Astrocyte (in vitro differentiated cells and primary cell): ENCODE measurements at regions not wholly inside any gene's neighbourhood (a gene's known extent, or its start where the extent isn't known, plus 50 kb on each side); places are given as distances from the start of the nearest gene placed in this dataset.

Source experiments
- DNase-seq: peaks from one replicate; pipeline ENCODE4 v3.0.0-alpha.2; 2010; ENCODE audit warnings: low read depth
- FAIRE-seq: peaks from 2 replicates; lab custom pipeline; 2011; peaks lifted over from hg19 to GRCh38; lab: Jason Lieb, UNC
- H2AFZ ChIP-seq: 2 replicates; pipeline ENCODE4 v1.6.0; 2012; ENCODE audit warnings: low read depth, low read length, inconsistent platforms
- H3K27ac ChIP-seq: 2 replicates; pipeline ENCODE4 v1.5.1; 2011; ENCODE audit warnings: low read depth, low read length, inconsistent platforms
- H3K27me3 ChIP-seq: 2 replicates; pipeline ENCODE4 v1.6.0; 2011; ENCODE audit warnings: low read length, inconsistent platforms; ENCODE audit not compliant: insufficient read depth
- H3K36me3 ChIP-seq: 2 replicates; pipeline ENCODE4 v1.5.1; 2011; ENCODE audit warnings: low read length, inconsistent platforms; ENCODE audit not compliant: insufficient read depth
- H3K4me1 ChIP-seq: 2 replicates; pipeline ENCODE4 v1.5.1; 2011; ENCODE audit warnings: low read length, inconsistent platforms; ENCODE audit not compliant: insufficient read depth
- H3K4me2 ChIP-seq: 2 replicates; pipeline ENCODE4 v1.6.0; 2012; ENCODE audit warnings: low read length, inconsistent platforms
- H3K4me3 ChIP-seq: 2 replicates; pipeline ENCODE4 v1.5.1; 2011; ENCODE audit warnings: low read depth, mild to moderate bottlenecking, low read length, inconsistent platforms; ENCODE audit not compliant: insufficient read depth
- H3K79me2 ChIP-seq: 2 replicates; pipeline ENCODE4 v1.6.0; 2012; ENCODE audit warnings: mild to moderate bottlenecking, low read length, inconsistent platforms; ENCODE audit not compliant: insufficient read depth
- H3K9ac ChIP-seq: 2 replicates; pipeline ENCODE4 v1.6.0; 2012; ENCODE audit warnings: mild to moderate bottlenecking, low read length, inconsistent platforms
- H3K9me3 ChIP-seq: 2 replicates; pipeline ENCODE4 v1.5.1; 2012; ENCODE audit warnings: low read depth, mild to moderate bottlenecking, low read length, inconsistent platforms; ENCODE audit not compliant: insufficient read depth
- H4K20me1 ChIP-seq: 2 replicates; pipeline ENCODE4 v1.6.0; 2012; ENCODE audit warnings: low read length, inconsistent platforms; ENCODE audit not compliant: insufficient read depth
- H3K27ac Mint-ChIP-seq: one replicate; pipeline ENCODE4 v1.8.0; 2021; ENCODE audit warnings: mild to moderate bottlenecking, mixed read lengths; ENCODE audit not compliant: unreplicated experiment
- H3K27me3 Mint-ChIP-seq: one replicate; pipeline ENCODE4 v1.8.0; 2021; ENCODE audit warnings: low read depth, mixed read lengths; ENCODE audit not compliant: unreplicated experiment
- H3K36me3 Mint-ChIP-seq: one replicate; pipeline ENCODE4 v1.8.0; 2021; ENCODE audit warnings: low read depth, mixed read lengths; ENCODE audit not compliant: unreplicated experiment
- H3K4me1 Mint-ChIP-seq: one replicate; pipeline ENCODE4 v1.8.0; 2021; ENCODE audit warnings: low read depth, mixed read lengths; ENCODE audit not compliant: unreplicated experiment
- H3K4me3 Mint-ChIP-seq: one replicate; pipeline ENCODE4 v1.8.0; 2021; ENCODE audit warnings: mild to moderate bottlenecking, moderate library complexity, mixed read lengths; ENCODE audit not compliant: unreplicated experiment
- H3K9me3 Mint-ChIP-seq: one replicate; pipeline ENCODE4 v1.8.0; 2021; ENCODE audit warnings: mild to moderate bottlenecking, mixed read lengths; ENCODE audit not compliant: unreplicated experiment
- EZH2 ChIP-seq: IDR thresholded peaks from 2 replicates; pipeline ENCODE4 v1.6.1; 2012; ENCODE audit warnings: mild to moderate bottlenecking, low read length, inconsistent platforms; ENCODE audit not compliant: insufficient read depth
- TF ChIP-seq, protein P1 (sequence below): IDR thresholded peaks from 2 replicates; pipeline ENCODE4 v1.5.1; 2011; ENCODE audit warnings: low read depth, mild to moderate bottlenecking, inconsistent platforms, low read length, moderate library complexity; ENCODE audit not compliant: insufficient read depth

- peak overlapping the region; percentile 69 for H2AFZ ChIP-seq
- Mint-ChIP-seq H3K4me3 (no peak overlapping the region), H3K27me3 (peaks cover 5% of the 10 kb centered on the region), H3K9me3 (peaks cover 4% of the 10 kb centered on the region), H3K27ac (peak overlapping the region; percentile 92), H3K36me3 (no peaks in the 10 kb centered on the region), H3K4me1 (peaks cover 11% of the 10 kb centered on the region)
- TF ChIP-seq, protein P1, sequence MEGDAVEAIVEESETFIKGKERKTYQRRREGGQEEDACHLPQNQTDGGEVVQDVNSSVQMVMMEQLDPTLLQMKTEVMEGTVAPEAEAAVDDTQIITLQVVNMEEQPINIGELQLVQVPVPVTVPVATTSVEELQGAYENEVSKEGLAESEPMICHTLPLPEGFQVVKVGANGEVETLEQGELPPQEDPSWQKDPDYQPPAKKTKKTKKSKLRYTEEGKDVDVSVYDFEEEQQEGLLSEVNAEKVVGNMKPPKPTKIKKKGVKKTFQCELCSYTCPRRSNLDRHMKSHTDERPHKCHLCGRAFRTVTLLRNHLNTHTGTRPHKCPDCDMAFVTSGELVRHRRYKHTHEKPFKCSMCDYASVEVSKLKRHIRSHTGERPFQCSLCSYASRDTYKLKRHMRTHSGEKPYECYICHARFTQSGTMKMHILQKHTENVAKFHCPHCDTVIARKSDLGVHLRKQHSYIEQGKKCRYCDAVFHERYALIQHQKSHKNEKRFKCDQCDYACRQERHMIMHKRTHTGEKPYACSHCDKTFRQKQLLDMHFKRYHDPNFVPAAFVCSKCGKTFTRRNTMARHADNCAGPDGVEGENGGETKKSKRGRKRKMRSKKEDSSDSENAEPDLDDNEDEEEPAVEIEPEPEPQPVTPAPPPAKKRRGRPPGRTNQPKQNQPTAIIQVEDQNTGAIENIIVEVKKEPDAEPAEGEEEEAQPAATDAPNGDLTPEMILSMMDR, result no peak
- TF ChIP-seq EZH2, result no peak
- peak; percentile 49 for FAIRE-seq
- no peaks in the 10 kb centered on the region for H4K20me1 ChIP-seq
- no peaks in the 10 kb centered on the region for H3K79me2 ChIP-seq
- peaks cover 22% of the 10 kb centered on the region for H3K4me1 ChIP-seq
- H3K9ac ChIP-seq, result peak overlapping the region; percentile 85
- no peaks in the 10 kb centered on the region for H3K9me3 ChIP-seq
- H3K4me2 ChIP-seq, result peak overlapping the region; percentile 94
- DNase-seq, result peak; percentile 97
- H3K27ac ChIP-seq, result peak overlapping the region; percentile 31
- peak overlapping the region; percentile 66 for H3K4me3 ChIP-seq
- H3K36me3 ChIP-seq, result no peaks in the 10 kb centered on the region
- peaks cover 23% of the 10 kb centered on the region for H3K27me3 ChIP-seq
These were observed 184.8 kb upstream of the ZFHX3 start for GRCh38 chr16:73232555-73233328.

- no peaks in the 10 kb centered on the region for H3K9me3 ChIP-seq
- H3K27ac ChIP-seq, result peak overlapping the region; percentile 31
- peaks cover 3% of the 10 kb centered on the region for H3K27me3 Mint-ChIP-seq
- peaks cover 22% of the 10 kb centered on the region for H3K4me1 ChIP-seq
- H3K4me3 ChIP-seq, result peak overlapping the region; percentile 66
- peaks cover 11% of the 10 kb centered on the region for H3K4me1 Mint-ChIP-seq
- H3K79me2 ChIP-seq, result no peaks in the 10 kb centered on the region
- H3K4me3 Mint-ChIP-seq, result no peak overlapping the region
- peaks cover 4% of the 10 kb centered on the region for H3K9me3 Mint-ChIP-seq
- H3K27me3 ChIP-seq, result peaks cover 23% of the 10 kb centered on the region
- H2AFZ ChIP-seq, result peak overlapping the region; percentile 69
- H3K36me3 Mint-ChIP-seq, result no peaks in the 10 kb centered on the region
- H3K9ac ChIP-seq, result peak overlapping the region; percentile 85
- DNase-seq (peak; percentile 6), FAIRE-seq (no peak)
- no peak for TF ChIP-seq EZH2
- TF ChIP-seq, protein P1, result no peak
- no peaks in the 10 kb centered on the region for H4K20me1 ChIP-seq
- peak overlapping the region; percentile 94 for H3K4me2 ChIP-seq
- no peak overlapping the region for H3K27ac Mint-ChIP-seq
- no peaks in the 10 kb centered on the region for H3K36me3 ChIP-seq
These were observed 184.1 kb upstream of the ZFHX3 start for GRCh38 chr16:73231944-73232554.

DNA sequence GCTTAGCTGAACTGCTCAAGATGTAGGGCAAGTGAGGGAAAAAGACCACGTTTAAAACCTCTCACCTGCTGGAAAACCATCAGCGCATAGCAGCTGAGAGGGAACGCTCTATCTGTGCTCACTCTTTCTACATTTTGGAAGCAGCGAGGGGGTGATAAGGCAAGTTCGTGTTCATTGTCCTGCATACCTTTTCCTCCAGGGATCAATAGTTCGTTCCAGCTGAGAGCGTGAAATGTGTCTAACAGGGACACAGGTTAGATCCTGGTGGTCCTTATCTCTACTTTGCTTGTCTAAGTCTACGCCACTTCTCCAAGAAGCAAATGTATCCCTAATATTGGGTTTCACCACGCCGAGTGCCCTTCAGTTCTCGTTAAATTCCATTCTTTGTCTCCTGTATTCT is 183.5 kb upstream of the ZFHX3 start:
- peak overlapping the region; percentile 94 for H3K4me2 ChIP-seq
- H3K9me3 ChIP-seq, result no peaks in the 10 kb centered on the region
- no peak for TF ChIP-seq EZH2
- TF ChIP-seq, protein P1, result no peak
- H3K79me2 ChIP-seq, result no peaks in the 10 kb centered on the region
- DNase-seq (no peak), FAIRE-seq (no peak)
- H3K27me3 Mint-ChIP-seq, result peaks cover 3% of the 10 kb centered on the region
- H3K4me1 Mint-ChIP-seq, result peaks cover 11% of the 10 kb centered on the region
- H3K4me3 Mint-ChIP-seq, result no peak overlapping the region
- no peak overlapping the region for H3K27ac Mint-ChIP-seq
- no peak overlapping the region for H3K9ac ChIP-seq
- H3K36me3 ChIP-seq, result no peaks in the 10 kb centered on the region
- H3K36me3 Mint-ChIP-seq, result no peaks in the 10 kb centered on the region
- peaks cover 4% of the 10 kb centered on the region for H3K9me3 Mint-ChIP-seq
- no peak overlapping the region for H2AFZ ChIP-seq
- H3K27me3 ChIP-seq, result peaks cover 23% of the 10 kb centered on the region
- H3K4me1 ChIP-seq, result peaks cover 22% of the 10 kb centered on the region
- no peaks in the 10 kb centered on the region for H4K20me1 ChIP-seq
- H3K27ac ChIP-seq, result no peak overlapping the region
- H3K4me3 ChIP-seq, result peak overlapping the region; percentile 66
